GM21786 (cell line): ENCODE measurements at regions not wholly inside any gene's neighbourhood (a gene's known extent, or its start where the extent isn't known, plus 50 kb on each side); places are given as distances from the start of the nearest gene placed in this dataset.

Experiments
- ATAC-seq: cut with Tn5 transposase; IDR thresholded peaks from one replicate; pipeline ENCODE4 v1.9.1; 2021; ENCODE audit not compliant: unreplicated experiment

GRCh38 chr1:229993060-229993459 is 74.0 kb upstream of the GALNT2 start:
- ATAC-seq = peak; percentile 78

- no peak for ATAC-seq
Observed at GRCh38 chr1:229993894-229994293, 73.1 kb upstream of the GALNT2 start.

GRCh38 chr1:229999004-229999670 is 67.9 kb upstream of the GALNT2 start:
- no peak for ATAC-seq

- no peak for ATAC-seq
Observed at GRCh38 chr1:230000493-230001184, 66.4 kb upstream of the GALNT2 start.

GRCh38 chr1:230002164-230002803 is 64.8 kb upstream of the GALNT2 start:
- ATAC-seq = no peak

- ATAC-seq = no peak
Observed at GRCh38 chr1:230003409-230003808, 63.6 kb upstream of the GALNT2 start.

GRCh38 chr1:230005040-230005439 is 62.0 kb upstream of the GALNT2 start:
- ATAC-seq = no peak

GRCh38 chr1:230008721-230009120 is 58.3 kb upstream of the GALNT2 start:
- no peak for ATAC-seq

GRCh38 chr1:230009611-230010313 is 57.3 kb upstream of the GALNT2 start:
- ATAC-seq = no peak

GRCh38 chr1:230010603-230011332 is 56.3 kb upstream of the GALNT2 start:
- ATAC-seq = no peak

GRCh38 chr1:230011333-230012092 is 55.5 kb upstream of the GALNT2 start:
- no peak for ATAC-seq

- no peak for ATAC-seq
Observed at GRCh38 chr1:230012093-230012393, 55.0 kb upstream of the GALNT2 start.

GRCh38 chr1:230012741-230013140 is 54.3 kb upstream of the GALNT2 start:
- no peak for ATAC-seq

GRCh38 chr1:230016159-230016558 is 50.9 kb upstream of the GALNT2 start:
- ATAC-seq = no peak
